Adrenal gland (tissue), 5 donors: ENCODE measurements at regions not wholly inside any gene's neighbourhood (a gene's known extent, or its start where the extent isn't known, plus 50 kb on each side); places are given as distances from the start of the nearest gene placed in this dataset.

Source experiments
- CTCF ChIP-seq, 6 experiments: fragments of 450-650 bp in 4 of 6; fragments of 200-600 bp in 2 of 6; sonication (generic) in 1 of 6; IDR thresholded peaks; 1 replicate in 5 of 6; 2 replicates in 1 of 6; pipeline versions ENCODE4 v1.5.1 to v1.8.0; 2016 to 2021; ENCODE audit warnings: antibody characterized with exemption in 6 of 6, mild to moderate bottlenecking in 2 of 6, moderate library complexity in 1 of 6
- POLR2A ChIP-seq, 2 donors: fragments of 450-650 bp; IDR thresholded peaks; one replicate each; pipeline ENCODE4 v1.6.1; 2017; ENCODE audit warnings: antibody characterized with exemption in 2 of 2, mild to moderate bottlenecking in 2 of 2, moderate library complexity in 1 of 2
- donor health status: DM: no; HTN: no; CAD: no.

GRCh38 chr2:222088561-222088960 lies 210.2 kb downstream of the PAX3 start:
- TF ChIP-seq CTCF (IDR thresholded peaks at IDR 0.05): no peak
- no peak for TF ChIP-seq POLR2A (IDR thresholded peaks at IDR 0.05)
